Posterior vena cava (tissue), 2 donors: ENCODE measurements at regions not wholly inside any gene's neighbourhood (a gene's known extent, or its start where the extent isn't known, plus 50 kb on each side); places are given as distances from the start of the nearest gene placed in this dataset.

ENCODE experiments used
- DNase-seq: peaks from one replicate; pipeline ENCODE4 v3.0.0-alpha.2; 2020; ENCODE audit warnings: low spot score
- intact Hi-C, 2 donors: fragments of 100-400 bp; cut with DNase I; formaldehyde crosslinking; loops; one replicate each; pipeline versions ENCODE4 v1.14.1 to v1.14.2; 2022 to 2023
- donor health status: DM: yes; HTN: yes; CAD: no.
- donor health status: DM: yes; HTN: yes; CAD: no.

GRCh38 chr6:29884261-29884660 lies 56.6 kb downstream of the HLA-G start:
- DNase-seq: no peak
- intact Hi-C loops: no loop called here

GRCh38 chr6:29886701-29887100 lies 55.6 kb upstream of the HLA-A start:
- intact Hi-C loops: no loop called here
- no peak for DNase-seq

GRCh38 chr6:29887330-29887818 lies 55.0 kb upstream of the HLA-A start:
- intact Hi-C loops: no loop called here
- DNase-seq: peak; percentile 86

GRCh38 chr6:29887819-29888776 lies 54.2 kb upstream of the HLA-A start:
- peak; percentile 92 for DNase-seq
- intact Hi-C loops: no loop called here
